ENCODE measurements at regions not wholly inside any gene's neighbourhood (a gene's known extent, or its start where the extent isn't known, plus 50 kb on each side); places are given as distances from the start of the nearest gene placed in this dataset.

DNA sequence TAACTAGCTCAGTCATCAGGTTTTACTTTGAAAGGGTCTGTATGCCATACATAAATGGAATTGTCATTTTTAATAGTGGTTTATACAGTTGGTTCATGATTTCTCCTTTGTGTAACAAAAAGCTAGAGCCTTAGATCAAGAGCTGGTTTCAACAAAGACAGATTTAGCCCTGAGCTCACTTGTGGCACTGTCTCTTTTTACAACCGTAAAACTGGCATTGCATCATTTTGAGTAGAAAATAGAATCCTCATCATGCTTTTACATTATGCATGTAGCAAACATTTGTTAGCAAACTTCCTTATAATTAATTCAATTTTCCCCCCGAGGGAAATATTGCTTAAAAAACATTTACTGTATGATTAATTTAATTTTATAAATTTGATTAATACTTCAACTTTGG, 1871.5 kb downstream of the ARAP2 start:
- H3K9ac ChIP-seq (ENCODE audit: low read depth, low read length, poor library complexity, severe bottlenecking): no peak overlapping the region
- no peak overlapping the region for H3K4me3 ChIP-seq (ENCODE audit: low read length, poor library complexity, severe bottlenecking)
- no peaks in the 10 kb centered on the region for H3K27me3 ChIP-seq (ENCODE audit: insufficient read depth, low read length, poor library complexity, severe bottlenecking)
- H3K9me3 ChIP-seq (ENCODE audit: insufficient read depth, low read depth, low read length): no peaks in the 10 kb centered on the region
- H2AFZ ChIP-seq (ENCODE audit: low read length): no peak overlapping the region
- TF ChIP-seq CTCF (conservative IDR thresholded peaks at IDR 0.05; ENCODE audit: low read length): no peak
- TF ChIP-seq EZH2phosphoT487 (IDR thresholded peaks at IDR 0.05; ENCODE audit: borderline replicate concordance): no peak
- no peaks in the 10 kb centered on the region for H3F3A ChIP-seq (ENCODE audit: low read depth)
- no peaks in the 10 kb centered on the region for H3K36me3 ChIP-seq (ENCODE audit: insufficient read depth, low read length)
- H3K9me2 ChIP-seq (replicated peaks; ENCODE audit: low read depth, low read length): no peaks in the 10 kb centered on the region
- H3K79me2 ChIP-seq (ENCODE audit: insufficient read depth, low read length): no peaks in the 10 kb centered on the region
- H3K4me2 ChIP-seq (ENCODE audit: low read depth, low read length, poor library complexity, severe bottlenecking): no peak overlapping the region
- H3K4me1 ChIP-seq (ENCODE audit: insufficient read depth, low read length, poor library complexity, severe bottlenecking): no peaks in the 10 kb centered on the region
- no peaks in the 10 kb centered on the region for H4K20me1 ChIP-seq (ENCODE audit: insufficient read depth, low read length, poor library complexity, severe bottlenecking)

GRCh38 chr4:34373456-34373855, 1870.9 kb downstream of the ARAP2 start:
- no peaks in the 10 kb centered on the region for H3K9me2 ChIP-seq (replicated peaks; ENCODE audit: low read depth, low read length)
- no peak overlapping the region for H3K4me2 ChIP-seq (ENCODE audit: low read depth, low read length, poor library complexity, severe bottlenecking)
- no peaks in the 10 kb centered on the region for H3F3A ChIP-seq (ENCODE audit: low read depth)
- TF ChIP-seq EZH2phosphoT487 (IDR thresholded peaks at IDR 0.05; ENCODE audit: borderline replicate concordance) (no peak), CTCF (conservative IDR thresholded peaks at IDR 0.05; ENCODE audit: low read length) (no peak)
- H3K9ac ChIP-seq (ENCODE audit: low read depth, low read length, poor library complexity, severe bottlenecking): no peak overlapping the region
- no peak overlapping the region for H2AFZ ChIP-seq (ENCODE audit: low read length)
- H3K9me3 ChIP-seq (ENCODE audit: insufficient read depth, low read depth, low read length): no peaks in the 10 kb centered on the region
- no peak overlapping the region for H3K4me3 ChIP-seq (ENCODE audit: low read length, poor library complexity, severe bottlenecking)
- H3K36me3 ChIP-seq (ENCODE audit: insufficient read depth, low read length): no peaks in the 10 kb centered on the region
- no peaks in the 10 kb centered on the region for H3K79me2 ChIP-seq (ENCODE audit: insufficient read depth, low read length)
- no peaks in the 10 kb centered on the region for H4K20me1 ChIP-seq (ENCODE audit: insufficient read depth, low read length, poor library complexity, severe bottlenecking)
- H3K4me1 ChIP-seq (ENCODE audit: insufficient read depth, low read length, poor library complexity, severe bottlenecking): no peaks in the 10 kb centered on the region
- H3K27me3 ChIP-seq (ENCODE audit: insufficient read depth, low read length, poor library complexity, severe bottlenecking): no peaks in the 10 kb centered on the region

DNA sequence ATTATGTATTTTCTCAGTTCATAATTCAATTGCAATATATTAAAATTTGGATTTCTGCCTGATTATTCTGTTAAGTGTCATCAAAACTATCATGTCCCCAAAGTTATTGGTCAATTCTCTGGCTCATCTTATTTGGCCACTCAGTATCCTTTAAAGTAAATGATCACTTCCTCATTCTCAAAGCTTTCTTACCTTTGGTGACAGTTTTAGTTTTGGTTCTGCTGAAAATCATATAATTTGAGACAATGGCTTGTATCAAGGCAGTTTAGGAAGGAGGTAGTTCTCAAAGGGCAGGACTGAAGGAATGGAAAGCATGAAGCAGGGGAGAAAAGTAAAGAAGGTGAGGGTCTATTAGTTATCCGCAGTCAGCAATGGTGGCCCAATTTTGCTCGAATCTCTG, 1832.1 kb downstream of the ARAP2 start:
- no peak overlapping the region for H3K4me2 ChIP-seq (ENCODE audit: low read depth, low read length, poor library complexity, severe bottlenecking)
- H3K79me2 ChIP-seq (ENCODE audit: insufficient read depth, low read length): no peaks in the 10 kb centered on the region
- H3K9me3 ChIP-seq (ENCODE audit: insufficient read depth, low read depth, low read length): no peaks in the 10 kb centered on the region
- no peaks in the 10 kb centered on the region for H3K4me1 ChIP-seq (ENCODE audit: insufficient read depth, low read length, poor library complexity, severe bottlenecking)
- H2AFZ ChIP-seq (ENCODE audit: low read length): no peak overlapping the region
- no peaks in the 10 kb centered on the region for H3F3A ChIP-seq (ENCODE audit: low read depth)
- no peak for TF ChIP-seq CTCF (conservative IDR thresholded peaks at IDR 0.05; ENCODE audit: low read length)
- no peak for TF ChIP-seq EZH2phosphoT487 (IDR thresholded peaks at IDR 0.05; ENCODE audit: borderline replicate concordance)
- H3K9ac ChIP-seq (ENCODE audit: low read depth, low read length, poor library complexity, severe bottlenecking): no peak overlapping the region
- no peaks in the 10 kb centered on the region for H3K9me2 ChIP-seq (replicated peaks; ENCODE audit: low read depth, low read length)
- H3K27me3 ChIP-seq (ENCODE audit: insufficient read depth, low read length, poor library complexity, severe bottlenecking): no peaks in the 10 kb centered on the region
- no peaks in the 10 kb centered on the region for H3K36me3 ChIP-seq (ENCODE audit: insufficient read depth, low read length)
- H4K20me1 ChIP-seq (ENCODE audit: insufficient read depth, low read length, poor library complexity, severe bottlenecking): no peaks in the 10 kb centered on the region
- no peak overlapping the region for H3K4me3 ChIP-seq (ENCODE audit: low read length, poor library complexity, severe bottlenecking)

Data from Loucy (cell line).